Transverse colon (tissue), 4 donors: ENCODE measurements at regions not wholly inside any gene's neighbourhood (a gene's known extent, or its start where the extent isn't known, plus 50 kb on each side); places are given as distances from the start of the nearest gene placed in this dataset.

Experiments
- DNase-seq: peaks from one replicate; pipeline ENCODE4 v3.0.0-alpha.2; 2019
- H3K27ac ChIP-seq, 4 donors: fragments of 200-600 bp; sonication (generic); 2 replicates each; pipeline ENCODE4 v1.5.1; 2016 to 2018; ENCODE audit warnings: inconsistent platforms in 4 of 4
- H3K27me3 ChIP-seq: fragments of 200-600 bp; sonication (generic); 2 replicates; pipeline ENCODE4 v1.5.1; 2017; ENCODE audit warnings: inconsistent platforms
- H3K36me3 ChIP-seq, 4 donors: fragments of 200-600 bp; sonication (generic); 2 replicates each; pipeline ENCODE4 v1.5.1; 2017 to 2019; ENCODE audit warnings: inconsistent platforms in 4 of 4
- H3K4me1 ChIP-seq, 4 donors: fragments of 200-600 bp; sonication (generic); 2 replicates each; pipeline ENCODE4 v1.5.1; 2017 to 2020; ENCODE audit warnings: inconsistent platforms in 4 of 4
- H3K4me3 ChIP-seq, 4 donors: fragments of 200-600 bp; sonication (generic); 1 replicate in 1 of 4; 2 replicates in 3 of 4; pipeline versions ENCODE4 v1.5.1 to v1.6.1; 2017 to 2019; ENCODE audit warnings: inconsistent platforms in 4 of 4
- H3K9me3 ChIP-seq, 2 donors: fragments of 200-600 bp; sonication (generic); 2 replicates each; pipeline ENCODE4 v1.5.1; 2017 to 2019; ENCODE audit warnings: inconsistent platforms in 2 of 2
- CTCF ChIP-seq, 5 experiments: fragments of 200-600 bp in 3 of 5; fragments of 450-650 bp in 2 of 5; sonication (generic) in 3 of 5; IDR thresholded peaks; 1 replicate in 2 of 5; 2 replicates in 3 of 5; pipeline ENCODE4 v1.5.1; 2016 to 2017; ENCODE audit warnings: antibody characterized with exemption in 5 of 5, inconsistent platforms in 3 of 5, mild to moderate bottlenecking in 2 of 5, moderate library complexity in 1 of 5
- EP300 ChIP-seq: sonication (generic); formaldehyde crosslinking; IDR thresholded peaks from one replicate; pipeline ENCODE4 v1.6.1; 2017; ENCODE audit warnings: antibody characterized with exemption, low read depth
- POLR2A ChIP-seq: fragments of 450-650 bp; IDR thresholded peaks from one replicate; pipeline ENCODE4 v1.6.1; 2016; ENCODE audit warnings: antibody characterized with exemption, mild to moderate bottlenecking, moderate library complexity
- POLR2AphosphoS5 ChIP-seq, 3 donors: sonication (generic); formaldehyde crosslinking; IDR thresholded peaks; one replicate each; pipeline ENCODE4 v1.6.1; 2016; ENCODE audit warnings: antibody characterized with exemption in 3 of 3
- WGBS, 2 donors: methylation state at CpG; one replicate each; pipeline ENCODE4 v1.1.5; 2018; ENCODE audit warnings: low coverage in 1 of 2; 5-methylcytosine and 5-hydroxymethylcytosine counted together
- in situ Hi-C, 4 donors: fragments of 200-750 bp; cut with MboI; loops; one replicate each; pipeline versions ENCODE4 v1.15.0 to v1.15.1; 2017; ENCODE audit warnings: low sequenced_read_pairs in 3 of 4, low pct_ligation_motif_present in 1 of 4, low pct_unique_long_range_greater_than_20kb in 1 of 4
- intact Hi-C: fragments of 100-400 bp; cut with DNase I; formaldehyde crosslinking; loops from one replicate; pipeline ENCODE4 v1.15.1; 2023; ENCODE audit warnings: low total_unique reads

DNA sequence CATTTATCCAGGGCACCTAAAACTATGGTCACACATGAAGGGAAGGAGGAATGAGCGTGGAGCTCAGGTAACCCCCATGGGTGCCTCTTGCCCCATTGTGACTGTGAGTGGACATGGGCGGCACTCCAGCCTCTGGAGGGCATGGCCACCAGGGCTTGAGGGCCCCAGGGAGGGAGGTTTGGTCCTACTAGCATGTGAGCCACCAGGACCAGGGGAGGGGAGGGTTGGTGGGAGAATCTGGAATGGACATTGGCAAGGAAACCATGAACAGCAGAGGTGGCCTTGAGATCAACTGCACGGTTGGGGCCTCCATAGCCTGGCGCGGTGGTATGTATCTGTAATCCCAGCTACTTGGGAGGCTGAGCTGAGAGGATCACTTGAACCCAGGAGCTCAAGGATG, 623.6 kb downstream of the AACS start:
- 88 to 100% methylated on average over 2 to 5 of the region's 5 CpGs for WGBS, 2 donors

DNA sequence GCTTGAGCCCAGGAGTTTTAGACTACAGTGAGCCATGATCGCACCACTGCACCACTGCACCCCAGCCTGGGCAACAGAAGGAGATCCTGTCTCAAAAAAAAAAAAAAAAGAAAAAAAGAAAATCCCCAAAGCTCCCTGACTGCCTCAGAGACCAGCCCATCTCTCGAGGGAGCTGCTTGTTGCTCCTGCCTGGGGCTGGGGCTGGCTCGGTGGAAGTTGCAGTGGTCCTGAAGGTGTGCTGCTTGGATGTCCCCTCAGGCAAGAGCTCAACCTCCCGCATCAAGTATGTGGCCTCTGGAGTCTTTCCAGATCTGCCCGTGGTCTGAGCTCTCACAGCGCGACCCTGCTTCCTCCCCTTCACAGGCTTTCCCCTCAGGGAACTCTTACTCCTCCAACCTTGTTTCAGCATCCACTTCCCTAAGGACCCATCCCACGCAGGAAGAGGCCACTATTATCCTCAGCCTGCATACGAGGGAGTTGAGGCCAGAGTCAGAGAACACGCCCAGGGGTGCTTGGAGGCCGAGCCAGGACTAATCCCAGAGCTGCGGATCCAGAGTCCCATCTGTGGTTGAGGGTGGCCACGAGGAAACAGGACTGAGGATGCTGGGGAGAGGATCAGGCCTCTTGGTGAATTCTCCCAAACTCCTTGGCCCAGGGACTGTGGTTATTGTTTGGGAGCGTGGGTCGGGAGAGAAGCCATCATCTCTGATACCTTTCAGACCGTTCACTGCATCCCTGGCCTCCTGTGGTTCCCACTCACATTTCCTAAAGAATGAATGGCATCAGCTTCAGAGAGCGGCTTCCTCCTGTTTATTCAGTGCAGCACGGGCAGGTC, 624.6 kb downstream of the AACS start:
- Histone ChIP-seq H3K4me3 (no peak overlapping the region), H3K9me3 (no peaks in the 10 kb centered on the region), H3K27me3 (no peaks in the 10 kb centered on the region), H3K36me3 (no peaks in the 10 kb centered on the region), H3K27ac (no peak overlapping the region), H3K4me1 (peaks cover 0 to 3% (median 0%) of the 10 kb centered on the region in 4 donors)
- intact Hi-C loops (no loop called here), in situ Hi-C loops (no loop called here)
- TF ChIP-seq EP300 = no peak
- no peak for TF ChIP-seq CTCF (IDR thresholded peaks at IDR 0.05)
- TF ChIP-seq POLR2AphosphoS5 (IDR thresholded peaks at IDR 0.05) = no peak
- no peak for TF ChIP-seq POLR2A
- no peak for DNase-seq
- 76 to 80% methylated on average over 5 to 18 of the region's 18 CpGs for WGBS, 2 donors

More for the DNA sequence above, 623.6 kb downstream of the AACS start:
- TF ChIP-seq POLR2AphosphoS5 (IDR thresholded peaks at IDR 0.05) (no peak), CTCF (IDR thresholded peaks at IDR 0.05) (no peak), EP300 (no peak), POLR2A (no peak)
- Histone ChIP-seq H3K27ac (no peak overlapping the region), H3K27me3 (peaks cover 2% of the 10 kb centered on the region), H3K4me3 (no peak overlapping the region), H3K9me3 (no peaks in the 10 kb centered on the region), H3K36me3 (no peaks in the 10 kb centered on the region), H3K4me1 (peaks cover 0 to 3% (median 0%) of the 10 kb centered on the region in 4 donors)
- DNase-seq = no peak
- intact Hi-C loops (no loop called here), in situ Hi-C loops (no loop called here)

DNA sequence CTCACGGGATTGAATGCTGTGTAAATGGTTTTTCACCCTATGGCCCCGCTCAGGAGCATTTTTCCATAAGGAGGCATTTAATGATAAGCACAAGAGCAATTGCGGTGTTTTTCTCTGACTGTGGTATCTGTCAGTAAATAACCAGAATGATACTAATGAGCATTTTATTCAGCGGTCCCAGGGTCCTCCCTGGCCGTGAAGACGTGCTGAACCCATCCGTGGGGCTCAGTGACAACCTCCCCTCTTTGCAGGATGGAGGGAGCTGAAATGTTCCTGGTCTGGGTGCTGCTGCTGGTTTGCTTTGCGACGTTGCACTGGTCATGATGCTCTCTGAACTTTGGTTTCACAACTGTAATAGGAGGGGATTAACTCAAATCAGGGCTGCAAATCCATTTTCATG, 625.6 kb downstream of the AACS start:
- in situ Hi-C loops = no loop called here
- intact Hi-C loops = no loop called here
- no peaks in the 10 kb centered on the region for H3K27me3 ChIP-seq
- H3K4me3 ChIP-seq = no peak overlapping the region
- peaks cover 0 to 1% (median 0%) of the 10 kb centered on the region in 4 donors for H3K4me1 ChIP-seq
- TF ChIP-seq EP300 (no peak), CTCF (IDR thresholded peaks at IDR 0.05) (no peak), POLR2AphosphoS5 (IDR thresholded peaks at IDR 0.05) (no peak), POLR2A (no peak)
- DNase-seq = no peak
- H3K36me3 ChIP-seq = no peaks in the 10 kb centered on the region
- H3K27ac ChIP-seq = no peak overlapping the region
- no peaks in the 10 kb centered on the region for H3K9me3 ChIP-seq
- 68 to 74% methylated on average over 6 to 9 of the region's 9 CpGs for WGBS, 2 donors

- no peaks in the 10 kb centered on the region for H3K9me3 ChIP-seq
- H3K36me3 ChIP-seq = no peaks in the 10 kb centered on the region
- DNase-seq = no peak
- in situ Hi-C loops = no loop called here
- intact Hi-C loops = no loop called here
- H3K4me1 ChIP-seq = no peaks in the 10 kb centered on the region
- no peak overlapping the region for H3K27ac ChIP-seq
- H3K4me3 ChIP-seq = no peak overlapping the region
- TF ChIP-seq EP300 = no peak
- TF ChIP-seq CTCF (IDR thresholded peaks at IDR 0.05) = no peak
- WGBS, 2 donors = 42 to 73% methylated on average over 2 of the region's 2 CpGs
- no peaks in the 10 kb centered on the region for H3K27me3 ChIP-seq
These were observed 630.8 kb downstream of the AACS start for GRCh38 chr12:125696054-125696453.
